ENCODE measurements at regions not wholly inside any gene's neighbourhood (a gene's known extent, or its start where the extent isn't known, plus 50 kb on each side); places are given as distances from the start of the nearest gene placed in this dataset.

- TF ChIP-seq CTCF (IDR thresholded peaks at IDR 0.05) = no peak
- TF ChIP-seq POLR2A (IDR thresholded peaks at IDR 0.05) = no peak
- TF ChIP-seq POLR2AphosphoS5 (IDR thresholded peaks at IDR 0.05) = no peak
Observed at GRCh38 chr10:69685426-69685801, 55.4 kb downstream of the FAM241B start.

Measured in prostate gland (tissue), 2 donors.